ENCODE measurements at regions not wholly inside any gene's neighbourhood (a gene's known extent, or its start where the extent isn't known, plus 50 kb on each side); places are given as distances from the start of the nearest gene placed in this dataset.

DNA sequence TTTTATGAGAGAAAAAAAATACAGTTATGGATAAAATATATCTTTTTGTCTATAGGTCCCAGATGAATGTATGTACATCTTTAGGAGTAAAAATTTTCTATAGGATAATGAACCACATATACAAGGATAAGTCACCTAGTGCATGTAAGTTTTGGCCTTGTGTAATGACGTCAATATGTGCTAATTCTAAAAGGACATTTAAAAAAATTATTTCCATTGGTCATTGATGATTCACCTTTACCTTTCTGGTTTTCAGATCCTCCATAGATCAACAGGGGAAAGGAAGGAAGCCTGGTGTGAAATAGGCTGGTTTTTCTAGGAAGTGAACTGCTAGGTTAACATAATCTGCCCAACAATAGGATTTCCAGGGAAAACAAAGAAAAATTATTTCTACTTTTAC lies 684.3 kb upstream of the SOX9 start:
- no peak for DNase-seq
- Mint-ChIP-seq H3K4me1 (ENCODE audit: low read depth) (no peaks in the 10 kb centered on the region), H3K36me3 (ENCODE audit: low read depth) (no peaks in the 10 kb centered on the region), H3K4me3 (no peak overlapping the region), H3K9me3 (peaks cover 2% of the 10 kb centered on the region), H3K27me3 (no peaks in the 10 kb centered on the region), H3K27ac (no peak overlapping the region)
- intact Hi-C loops (cut with micrococcal nuclease): no loop called here
- no peak for ATAC-seq
- no peak for TF ChIP-seq CTCF (IDR thresholded peaks at IDR 0.05)
- ChIA-PET CTCF (no interaction called here), POLR2A (no interaction called here)

- H3K36me3 Mint-ChIP-seq (ENCODE audit: low read depth): no peaks in the 10 kb centered on the region
- CTCF ChIA-PET: no interaction called here
Observed at GRCh38 chr17:71437166-71437565, 683.7 kb upstream of the SOX9 start.

DNA sequence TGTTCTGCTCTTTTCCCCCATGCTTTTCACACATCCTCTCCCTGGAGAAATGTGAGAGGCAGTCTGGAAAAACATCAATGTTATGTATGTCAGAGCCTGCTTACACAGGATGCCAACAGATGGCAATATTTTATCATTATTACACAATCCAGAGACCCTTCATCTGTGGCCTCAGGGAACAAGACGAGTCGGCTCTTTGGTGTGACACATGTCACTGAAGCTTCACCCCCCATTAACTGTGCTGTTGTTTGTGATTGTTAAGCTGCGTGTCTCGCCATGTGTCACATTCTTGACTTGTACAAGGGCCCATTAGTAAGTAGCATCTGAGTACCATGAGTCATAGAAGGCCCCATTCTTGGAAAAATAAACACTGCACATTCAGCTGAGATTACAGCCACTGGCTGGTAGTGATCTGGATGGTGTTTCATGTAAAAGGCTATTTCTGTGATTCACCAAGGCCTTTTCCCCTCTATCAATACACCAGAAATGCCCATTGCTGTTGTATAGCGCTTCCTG lies 682.1 kb upstream of the SOX9 start:
- Mint-ChIP-seq H3K27me3 (no peaks in the 10 kb centered on the region), H3K36me3 (ENCODE audit: low read depth) (no peaks in the 10 kb centered on the region), H3K9me3 (peaks cover 2% of the 10 kb centered on the region), H3K4me1 (ENCODE audit: low read depth) (no peaks in the 10 kb centered on the region), H3K27ac (no peak overlapping the region), H3K4me3 (no peak overlapping the region)
- ATAC-seq (no peak), DNase-seq (no peak)
- intact Hi-C loops (cut with micrococcal nuclease): no loop called here
- no peak for TF ChIP-seq CTCF (IDR thresholded peaks at IDR 0.05)
- CTCF ChIA-PET: no interaction called here
- POLR2A ChIA-PET: interaction anchor here (0.5 kb wide), 1 partner anchor 369 kb away, joined by 3 read pairs; no protein-coding TSS in a partner anchor

More at GRCh38 chr17:71437166-71437565, 683.7 kb upstream of the SOX9 start:
- POLR2A ChIA-PET: no interaction called here
- ATAC-seq (no peak), DNase-seq (no peak)
- TF ChIP-seq CTCF (IDR thresholded peaks at IDR 0.05): no peak
- no peaks in the 10 kb centered on the region for H3K27me3 Mint-ChIP-seq
- H3K9me3 Mint-ChIP-seq: peaks cover 2% of the 10 kb centered on the region
- H3K4me1 Mint-ChIP-seq (ENCODE audit: low read depth): no peaks in the 10 kb centered on the region
- intact Hi-C loops (cut with micrococcal nuclease): no loop called here
- no peak overlapping the region for H3K4me3 Mint-ChIP-seq
- no peak overlapping the region for H3K27ac Mint-ChIP-seq

GRCh38 chr17:71440513-71440912 lies 680.3 kb upstream of the SOX9 start:
- Mint-ChIP-seq H3K4me3 (no peak overlapping the region), H3K9me3 (peaks cover 2% of the 10 kb centered on the region), H3K27me3 (no peaks in the 10 kb centered on the region), H3K4me1 (ENCODE audit: low read depth) (no peaks in the 10 kb centered on the region), H3K27ac (no peak overlapping the region), H3K36me3 (ENCODE audit: low read depth) (no peaks in the 10 kb centered on the region)
- DNase-seq (no peak), ATAC-seq (no peak)
- ChIA-PET CTCF (no interaction called here), POLR2A (no interaction called here)
- no peak for TF ChIP-seq CTCF (IDR thresholded peaks at IDR 0.05)
- intact Hi-C loops (cut with micrococcal nuclease): no loop called here

GRCh38 chr17:71441098-71441497 lies 679.7 kb upstream of the SOX9 start:
- ATAC-seq (no peak), DNase-seq (no peak)
- no peak for TF ChIP-seq CTCF (IDR thresholded peaks at IDR 0.05)
- ChIA-PET CTCF (no interaction called here), POLR2A (no interaction called here)
- H3K36me3 Mint-ChIP-seq (ENCODE audit: low read depth): no peaks in the 10 kb centered on the region
- H3K9me3 Mint-ChIP-seq: peaks cover 2% of the 10 kb centered on the region
- H3K4me3 Mint-ChIP-seq: no peak overlapping the region
- no peak overlapping the region for H3K27ac Mint-ChIP-seq
- no peaks in the 10 kb centered on the region for H3K4me1 Mint-ChIP-seq (ENCODE audit: low read depth)
- intact Hi-C loops (cut with micrococcal nuclease): no loop called here
- no peaks in the 10 kb centered on the region for H3K27me3 Mint-ChIP-seq

Measured in activated CD8-positive, alpha-beta T cell treated with anti-CD3 and anti-CD28 coated beads for 36 hours (primary cell).